HTR-8/SVneo (cell line): ENCODE measurements at regions not wholly inside any gene's neighbourhood (a gene's known extent, or its start where the extent isn't known, plus 50 kb on each side); places are given as distances from the start of the nearest gene placed in this dataset.
"Not testable (repeated sequence)": the region's sequence is repeated elsewhere in the genome, so short reads cannot be mapped to it uniquely, and the experiment has no call there.

Experiments used
- DNase-seq: peaks from one replicate; pipeline ENCODE4 v3.0.0; 2011; ENCODE audit warnings: low spot score, mixed read lengths; ENCODE audit not compliant: insufficient read length
- FAIRE-seq: peaks from 2 replicates; lab custom pipeline; 2011; peaks lifted over from hg19 to GRCh38; lab: Jason Lieb, UNC

- FAIRE-seq, result no peak
Observed at GRCh38 chr3:163438760-163439159, 1639.5 kb downstream of the SI start.

GRCh38 chr3:163422671-163423070 is 1655.6 kb downstream of the SI start:
- no peak for FAIRE-seq

More at GRCh38 chr3:163438760-163439159, 1639.5 kb downstream of the SI start:
- no peak for DNase-seq

GRCh38 chr3:163391407-163392181 is 1686.7 kb downstream of the SI start:
- DNase-seq (no peak), FAIRE-seq (no peak)

More at GRCh38 chr3:163422671-163423070, 1655.6 kb downstream of the SI start:
- DNase-seq, result no peak

- DNase-seq, result no peak
- FAIRE-seq, result no peak
Observed at GRCh38 chr3:163384383-163384782, 1693.9 kb downstream of the SI start.

GRCh38 chr3:163382183-163382582 is 1696.1 kb downstream of the SI start:
- no peak for DNase-seq
- no peak for FAIRE-seq

GRCh38 chr3:163368168-163368567 is 1710.1 kb downstream of the SI start:
- FAIRE-seq (no peak), DNase-seq (peak; percentile 20)

- FAIRE-seq, result no peak
- DNase-seq, result no peak
Observed at GRCh38 chr3:163364717-163365116, 1713.6 kb downstream of the SI start.

GRCh38 chr3:163362151-163362550 is 1716.1 kb downstream of the SI start:
- no peak for FAIRE-seq

GRCh38 chr3:163361357-163361878 is 1716.9 kb downstream of the SI start:
- not testable (repeated sequence) for FAIRE-seq, DNase-seq

More at GRCh38 chr3:163362151-163362550, 1716.1 kb downstream of the SI start:
- no peak for DNase-seq

- no peak for FAIRE-seq
- no peak for DNase-seq
Observed at GRCh38 chr3:163347944-163348343, 1730.4 kb downstream of the SI start.

- DNase-seq, result no peak
- no peak for FAIRE-seq
Observed at GRCh38 chr3:163335429-163335828, 1742.9 kb downstream of the SI start.

GRCh38 chr3:163328680-163329079 is 1749.6 kb downstream of the SI start:
- no peak for DNase-seq
- no peak for FAIRE-seq

GRCh38 chr3:163327086-163327485 is 1751.2 kb downstream of the SI start:
- FAIRE-seq, result no peak
- DNase-seq, result peak; percentile 5

- no peak for FAIRE-seq
- DNase-seq, result no peak
Observed at GRCh38 chr3:163315786-163316185, 1762.5 kb downstream of the SI start.

- DNase-seq (no peak), FAIRE-seq (no peak)
Observed at GRCh38 chr3:163306405-163306804, 1771.9 kb downstream of the SI start.

GRCh38 chr3:163273694-163274093 is 1777.1 kb downstream of the OTOL1 start:
- FAIRE-seq (no peak), DNase-seq (no peak)

- no peak for DNase-seq
- FAIRE-seq, result no peak
Observed at GRCh38 chr3:163266731-163267130, 1770.1 kb downstream of the OTOL1 start.

- FAIRE-seq, result no peak
- no peak for DNase-seq
Observed at GRCh38 chr3:163261618-163262017, 1765.0 kb downstream of the OTOL1 start.

- DNase-seq (no peak), FAIRE-seq (no peak)
Observed at GRCh38 chr3:163261056-163261455, 1764.4 kb downstream of the OTOL1 start.

- no peak for FAIRE-seq
- no peak for DNase-seq
Observed at GRCh38 chr3:163218336-163218735, 1721.7 kb downstream of the OTOL1 start.

- no peak for DNase-seq
- no peak for FAIRE-seq
Observed at GRCh38 chr3:163213838-163214237, 1717.2 kb downstream of the OTOL1 start.
